IMR-90 (cell line): ENCODE measurements at regions not wholly inside any gene's neighbourhood (a gene's known extent, or its start where the extent isn't known, plus 50 kb on each side); places are given as distances from the start of the nearest gene placed in this dataset.

Source experiments
- FOS ChIP-seq: fragments of 150-350 bp; IDR thresholded peaks from 2 replicates; pipeline ENCODE4 v1.6.1; 2016; ENCODE audit warnings: low read depth, low read length
- MAZ ChIP-seq: IDR thresholded peaks from 2 replicates; pipeline ENCODE4 v1.6.1; 2012; ENCODE audit warnings: low read depth, mild to moderate bottlenecking, low read length, improper control_type of control experiment, moderate library complexity, borderline replicate concordance
- MXI1 ChIP-seq: IDR thresholded peaks from 2 replicates; pipeline ENCODE4 v1.6.1; 2012; ENCODE audit warnings: low read depth, mild to moderate bottlenecking, low read length, moderate library complexity, borderline replicate concordance
- POLR2A ChIP-seq: IDR thresholded peaks from 2 replicates; pipeline ENCODE4 v1.6.1; 2012; ENCODE audit warnings: mild to moderate bottlenecking, low read depth, low read length
- RAD21 ChIP-seq: IDR thresholded peaks from 2 replicates; pipeline ENCODE4 v1.6.1; 2012; ENCODE audit warnings: low read length, improper control_type of control experiment
- RCOR1 ChIP-seq: IDR thresholded peaks from 2 replicates; pipeline ENCODE4 v1.6.1; 2012; ENCODE audit warnings: mild to moderate bottlenecking, low read length, improper control_type of control experiment; ENCODE audit not compliant: insufficient replicate concordance
- RFX5 ChIP-seq: IDR thresholded peaks from 2 replicates; pipeline ENCODE4 v1.8.0; 2012; ENCODE audit warnings: low read depth, mild to moderate bottlenecking, low read length, moderate library complexity
- SMC3 ChIP-seq: fragments of 150-350 bp; IDR thresholded peaks from 2 replicates; pipeline ENCODE4 v1.6.1; 2016; ENCODE audit warnings: low read depth, mild to moderate bottlenecking, antibody characterized with exemption, low read length, moderate library complexity
- TF ChIP-seq, protein P1 (sequence below): conservative IDR thresholded peaks from 2 replicates; pipeline ENCODE4 v1.5.1; 2012; ENCODE audit warnings: mild to moderate bottlenecking, low read depth, low read length, improper control_type of control experiment

DNA sequence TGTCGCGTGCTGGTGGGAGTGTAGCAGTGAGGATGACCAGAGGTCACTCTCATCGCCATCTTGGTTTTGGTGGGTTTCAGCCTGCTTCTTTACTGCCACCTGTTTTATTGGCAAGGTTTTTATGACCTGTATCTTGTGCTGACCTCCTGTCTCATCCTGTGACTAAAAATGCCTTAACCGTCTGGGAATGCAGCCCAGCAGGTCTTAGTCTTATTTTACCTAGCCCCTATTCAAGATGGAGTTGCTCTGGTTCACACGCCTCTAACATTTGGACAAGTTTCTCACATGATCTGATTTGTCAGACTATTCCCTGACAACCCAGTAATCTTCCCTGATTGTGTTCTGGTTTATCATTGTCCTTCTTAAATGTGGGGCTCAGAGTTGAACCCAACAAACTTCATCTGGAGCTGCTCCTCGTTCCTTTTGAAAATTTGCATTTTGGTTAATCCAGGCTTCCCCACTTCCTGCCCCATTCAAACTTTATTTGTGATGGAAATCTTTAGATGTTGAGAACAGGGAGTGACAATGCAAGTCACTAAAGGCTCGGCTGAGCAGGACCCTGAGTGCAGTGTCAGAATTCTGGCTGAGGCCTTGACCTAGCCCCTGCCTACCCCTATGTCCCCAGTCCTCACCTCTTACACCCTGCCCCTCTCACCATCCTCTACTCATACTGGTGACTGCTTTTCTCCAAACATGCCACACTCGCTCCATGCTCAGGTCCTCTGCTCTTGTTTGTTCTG, 226.8 kb downstream of the STIM2 start:
- TF ChIP-seq POLR2A (no peak), RFX5 (no peak), SMC3 (no peak), MXI1 (no peak), RCOR1 (no peak), FOS (no peak), MAZ (no peak), RAD21 (no peak)
- TF ChIP-seq, protein P1, sequence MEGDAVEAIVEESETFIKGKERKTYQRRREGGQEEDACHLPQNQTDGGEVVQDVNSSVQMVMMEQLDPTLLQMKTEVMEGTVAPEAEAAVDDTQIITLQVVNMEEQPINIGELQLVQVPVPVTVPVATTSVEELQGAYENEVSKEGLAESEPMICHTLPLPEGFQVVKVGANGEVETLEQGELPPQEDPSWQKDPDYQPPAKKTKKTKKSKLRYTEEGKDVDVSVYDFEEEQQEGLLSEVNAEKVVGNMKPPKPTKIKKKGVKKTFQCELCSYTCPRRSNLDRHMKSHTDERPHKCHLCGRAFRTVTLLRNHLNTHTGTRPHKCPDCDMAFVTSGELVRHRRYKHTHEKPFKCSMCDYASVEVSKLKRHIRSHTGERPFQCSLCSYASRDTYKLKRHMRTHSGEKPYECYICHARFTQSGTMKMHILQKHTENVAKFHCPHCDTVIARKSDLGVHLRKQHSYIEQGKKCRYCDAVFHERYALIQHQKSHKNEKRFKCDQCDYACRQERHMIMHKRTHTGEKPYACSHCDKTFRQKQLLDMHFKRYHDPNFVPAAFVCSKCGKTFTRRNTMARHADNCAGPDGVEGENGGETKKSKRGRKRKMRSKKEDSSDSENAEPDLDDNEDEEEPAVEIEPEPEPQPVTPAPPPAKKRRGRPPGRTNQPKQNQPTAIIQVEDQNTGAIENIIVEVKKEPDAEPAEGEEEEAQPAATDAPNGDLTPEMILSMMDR: no peak
